GM19467 (cell line): ENCODE measurements at regions not wholly inside any gene's neighbourhood (a gene's known extent, or its start where the extent isn't known, plus 50 kb on each side); places are given as distances from the start of the nearest gene placed in this dataset.
"Not testable (repeated sequence)": the region's sequence is repeated elsewhere in the genome, so short reads cannot be mapped to it uniquely, and the experiment has no call there.

Source experiments
- ATAC-seq: cut with Tn5 transposase; IDR thresholded peaks from one replicate; pipeline ENCODE4 v1.9.1; 2021; ENCODE audit warnings: mild to moderate bottlenecking, moderate library complexity; ENCODE audit not compliant: unreplicated experiment

DNA sequence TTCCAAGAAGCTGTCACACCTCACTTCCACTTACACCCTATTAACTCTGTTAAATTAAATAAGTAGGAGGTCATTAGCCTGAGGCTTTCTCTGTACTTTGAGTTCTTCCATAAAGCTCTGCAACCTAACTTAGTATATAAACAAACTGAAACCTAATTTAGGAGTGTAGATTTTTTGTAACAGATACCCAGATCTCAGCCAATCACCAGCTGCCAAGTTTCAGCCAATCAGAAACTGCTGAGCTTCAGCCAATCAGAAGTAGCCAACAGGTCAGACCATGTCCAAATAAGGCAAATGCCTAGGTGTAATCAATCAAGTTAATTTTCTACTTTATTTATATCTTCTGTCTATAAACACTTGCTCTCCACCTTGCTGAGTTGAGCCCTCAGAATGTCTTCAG is 142.7 kb upstream of the SULF2 start:
- ATAC-seq, result no peak

DNA sequence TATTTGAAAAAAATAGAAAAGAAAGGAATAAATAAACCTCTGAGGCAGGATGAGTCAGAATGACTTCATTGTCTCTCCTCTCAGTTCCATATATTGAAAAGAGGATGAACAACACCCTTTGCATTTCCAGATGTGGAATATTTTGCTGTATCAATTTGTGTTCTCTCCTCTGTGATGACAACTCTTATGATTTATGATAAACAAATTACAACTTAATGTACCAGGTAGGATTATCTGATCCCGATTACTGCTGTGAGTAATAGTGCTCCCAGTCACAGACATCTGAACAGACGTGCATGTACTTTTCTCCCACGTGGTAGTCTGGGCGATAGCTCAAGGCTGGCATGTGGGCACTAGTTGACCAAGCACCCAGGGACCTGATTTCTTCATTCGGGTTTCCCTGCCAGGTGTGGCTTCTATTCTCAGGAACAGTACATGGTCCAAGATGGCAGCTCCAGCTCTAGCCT is 142.1 kb upstream of the SULF2 start:
- no peak for ATAC-seq

DNA sequence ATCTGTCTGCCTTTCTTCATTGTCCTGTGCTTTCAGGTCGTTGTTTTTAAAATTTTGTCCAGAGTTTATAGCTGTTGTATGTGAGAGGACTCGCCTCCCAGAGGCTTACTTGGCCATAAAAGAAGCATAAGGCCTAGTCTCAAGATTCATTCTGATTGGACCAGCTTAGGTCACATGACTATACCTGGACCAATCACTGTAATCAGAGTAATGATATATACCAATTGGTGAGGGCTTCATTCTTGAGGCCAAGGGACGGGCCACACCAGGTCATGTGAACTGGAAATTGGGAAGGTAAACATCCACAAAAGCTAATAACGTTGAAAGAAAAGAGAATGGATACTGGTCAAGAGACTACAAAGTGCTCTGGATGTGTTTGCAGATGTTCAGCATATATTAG is 141.4 kb upstream of the SULF2 start:
- no peak for ATAC-seq

DNA sequence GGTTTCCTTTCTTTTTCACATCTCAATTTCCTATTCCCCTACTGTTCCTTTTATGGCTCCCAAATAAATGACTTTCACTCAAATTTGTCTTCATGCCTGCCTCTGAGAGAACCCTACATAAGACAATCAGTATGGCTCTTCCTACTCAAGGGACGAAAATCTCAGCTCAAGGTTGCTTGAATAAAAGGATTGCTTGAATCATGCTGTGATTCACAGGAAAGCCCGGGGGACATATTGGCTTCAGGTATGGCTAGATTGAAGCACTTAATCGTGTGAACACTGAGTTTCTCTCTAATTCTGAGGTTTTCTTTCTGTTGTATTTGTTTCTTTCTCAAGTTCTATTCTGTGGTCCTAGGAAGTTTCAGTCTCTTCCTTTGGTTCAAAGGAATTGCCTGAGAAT is 140.3 kb upstream of the SULF2 start:
- no peak for ATAC-seq

DNA sequence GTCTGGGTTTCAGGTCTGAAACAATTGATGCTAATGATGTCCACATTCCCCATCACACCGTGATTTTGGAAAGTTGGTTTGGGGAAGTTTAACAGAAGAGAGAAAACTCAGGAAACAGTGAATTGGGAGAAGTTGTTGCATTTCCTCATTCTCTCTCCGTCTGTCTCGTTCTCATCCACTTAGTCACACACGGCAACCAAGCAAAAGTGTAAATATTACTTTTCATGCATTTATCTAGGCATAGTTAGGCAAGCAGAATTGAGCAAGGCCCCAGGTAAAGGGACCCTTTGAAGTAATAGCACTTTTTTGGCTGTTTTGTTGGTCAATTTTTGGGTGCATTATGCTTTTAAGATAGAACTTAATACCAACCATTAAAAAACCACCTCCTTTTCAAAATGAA is 137.0 kb upstream of the SULF2 start:
- ATAC-seq, result no peak

DNA sequence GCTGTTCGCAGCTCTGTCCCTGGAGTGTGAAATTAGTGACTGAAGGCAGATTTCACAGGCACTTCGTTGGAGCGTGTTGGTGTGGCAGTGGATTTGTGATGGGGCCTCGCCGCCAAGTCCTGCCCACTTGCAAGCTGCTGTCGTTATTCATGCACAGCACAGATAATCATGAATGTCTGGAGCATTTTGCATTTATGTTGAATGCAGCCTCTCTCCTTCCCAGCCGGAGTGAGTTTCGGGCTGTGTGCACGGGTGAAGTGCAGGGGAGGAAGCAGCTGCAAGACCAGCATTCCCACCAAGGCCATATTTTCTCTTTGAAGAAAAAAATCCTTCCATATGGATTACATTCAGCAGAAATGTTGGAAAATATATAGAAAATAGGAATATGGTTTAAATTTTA is 136.5 kb upstream of the SULF2 start:
- ATAC-seq, result not testable (repeated sequence)

DNA sequence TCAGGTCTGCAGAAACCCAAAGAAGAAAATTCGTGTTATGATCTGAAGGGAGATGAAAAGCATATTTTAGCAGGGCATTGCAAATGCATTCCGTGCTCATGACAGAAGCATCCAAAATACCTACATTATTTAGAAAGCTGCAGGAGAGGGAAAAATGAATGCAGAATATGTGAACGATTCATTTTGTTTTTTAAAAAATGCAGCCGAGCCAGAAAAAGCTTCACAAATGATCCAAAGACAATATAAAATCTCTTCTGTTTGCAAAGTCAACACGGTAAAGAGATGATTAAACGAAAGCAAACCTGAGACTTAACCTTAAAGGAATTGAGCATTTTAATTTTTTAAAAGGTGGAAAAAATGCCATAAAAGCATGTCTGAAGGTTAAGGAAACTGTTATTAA is 136.1 kb upstream of the SULF2 start:
- no peak for ATAC-seq

DNA sequence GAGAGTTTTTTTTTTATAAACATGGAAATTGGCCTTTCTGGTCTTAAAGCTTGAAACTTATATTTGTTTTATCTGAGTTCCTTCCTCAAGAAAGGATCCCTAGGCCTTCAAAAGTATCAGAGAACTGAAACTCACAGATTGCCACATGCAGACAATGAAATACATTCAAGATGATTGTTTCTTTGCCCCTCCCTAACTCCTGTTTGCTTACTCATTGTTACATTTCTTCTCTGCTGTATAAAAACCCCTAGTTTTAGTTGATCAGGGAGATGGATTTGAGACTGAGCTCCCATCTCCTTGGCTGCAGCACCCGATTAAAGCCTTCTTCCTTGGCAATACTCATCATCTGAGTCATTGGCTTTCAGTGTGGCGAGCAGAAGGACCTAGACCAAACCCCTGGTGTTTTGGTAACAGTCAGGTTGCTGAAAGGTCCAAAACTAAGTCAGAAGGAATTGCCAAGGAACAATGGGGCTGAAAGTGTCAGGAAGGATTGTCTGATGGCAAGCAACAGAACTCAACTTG is 132.3 kb upstream of the SULF2 start:
- no peak for ATAC-seq

DNA sequence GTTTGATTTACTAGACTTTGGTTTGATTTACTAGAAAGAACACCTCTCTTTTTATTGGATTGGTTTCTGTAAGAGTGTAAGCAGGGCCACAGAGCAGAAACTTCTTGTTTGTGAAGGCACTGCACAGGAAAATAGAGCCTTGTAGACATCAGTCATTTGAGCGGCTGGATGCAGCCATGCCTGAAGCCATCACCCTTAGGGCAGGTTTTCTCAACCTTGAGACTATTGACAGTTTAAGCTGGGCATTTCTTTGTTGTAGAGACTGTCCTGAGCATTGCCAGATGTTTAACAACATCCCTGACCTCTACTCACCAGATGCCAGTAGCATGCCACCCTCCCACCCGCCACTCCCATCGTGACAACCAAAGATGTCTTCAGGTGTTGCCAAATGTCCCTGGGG is 130.2 kb upstream of the SULF2 start:
- ATAC-seq, result no peak

DNA sequence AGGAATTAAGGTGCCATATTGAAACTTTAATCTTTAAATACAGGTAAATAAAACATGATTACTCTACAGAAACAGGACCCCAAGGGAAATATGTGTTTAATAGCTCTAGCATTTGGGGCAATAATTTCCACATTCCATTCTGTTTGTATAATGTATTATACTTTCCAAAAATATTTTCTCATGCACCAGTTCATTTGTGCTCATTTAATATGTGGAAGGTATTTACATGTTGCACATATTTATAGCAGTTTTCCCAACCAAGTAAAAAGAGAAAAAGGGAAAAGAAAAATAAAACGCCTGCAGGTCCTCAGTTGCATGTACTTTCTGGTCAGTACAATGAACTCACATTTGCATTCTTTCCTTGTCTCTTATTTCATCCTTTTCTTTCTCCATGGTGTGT is 129.5 kb upstream of the SULF2 start:
- no peak for ATAC-seq

DNA sequence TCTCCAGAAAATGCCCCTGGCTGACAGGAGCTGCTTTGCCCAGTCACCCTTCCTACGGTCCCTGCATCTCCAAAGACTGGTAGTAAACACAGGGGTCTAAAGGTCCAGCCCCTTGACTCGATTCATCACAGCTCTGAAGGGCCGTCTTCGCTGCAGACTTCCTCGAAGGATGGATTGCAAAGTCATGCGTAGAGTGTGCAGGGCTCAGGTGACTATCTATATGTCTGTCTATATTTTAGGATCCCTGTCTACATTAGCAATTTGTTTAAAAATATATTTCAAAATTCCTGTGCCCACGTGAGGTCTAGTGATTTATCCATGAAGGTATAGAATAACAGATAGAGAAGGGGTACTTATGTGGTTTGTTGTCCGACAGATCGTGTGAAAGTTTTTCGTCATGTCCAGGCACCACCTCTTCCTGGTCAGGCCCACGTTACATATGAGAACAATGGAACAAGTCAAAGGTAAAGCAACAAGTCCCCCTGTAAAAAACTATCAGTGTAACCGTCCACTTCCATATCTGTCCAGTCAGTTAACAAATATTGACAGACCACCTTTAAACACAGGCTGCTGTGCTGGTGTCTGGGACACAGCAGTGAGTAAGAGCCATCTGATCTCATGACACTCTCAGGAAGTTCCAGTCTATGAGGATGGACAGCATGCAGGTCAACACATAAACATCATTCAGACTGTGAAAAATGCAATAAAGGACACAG is 127.7 kb upstream of the SULF2 start:
- not testable (repeated sequence) for ATAC-seq

DNA sequence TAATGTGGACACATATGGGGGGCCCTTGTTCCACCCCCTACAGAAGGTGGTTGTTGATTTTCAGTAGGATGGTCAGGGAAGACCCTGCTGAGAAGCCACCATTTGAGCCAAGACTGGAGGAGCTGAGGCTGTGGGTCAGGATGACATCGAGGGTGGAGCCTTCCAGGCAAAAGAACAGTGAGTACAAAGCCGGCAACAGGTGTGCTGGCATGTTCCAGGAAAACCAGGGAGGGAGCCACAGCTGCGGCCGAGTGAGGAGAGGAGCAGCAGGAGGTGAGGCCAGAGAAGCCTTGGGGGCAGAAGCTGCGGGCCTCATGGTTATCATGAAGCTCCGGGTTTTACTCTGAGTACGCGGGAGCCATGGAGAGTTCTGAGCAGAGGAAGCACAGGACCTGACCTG is 126.9 kb upstream of the SULF2 start:
- not testable (repeated sequence) for ATAC-seq

DNA sequence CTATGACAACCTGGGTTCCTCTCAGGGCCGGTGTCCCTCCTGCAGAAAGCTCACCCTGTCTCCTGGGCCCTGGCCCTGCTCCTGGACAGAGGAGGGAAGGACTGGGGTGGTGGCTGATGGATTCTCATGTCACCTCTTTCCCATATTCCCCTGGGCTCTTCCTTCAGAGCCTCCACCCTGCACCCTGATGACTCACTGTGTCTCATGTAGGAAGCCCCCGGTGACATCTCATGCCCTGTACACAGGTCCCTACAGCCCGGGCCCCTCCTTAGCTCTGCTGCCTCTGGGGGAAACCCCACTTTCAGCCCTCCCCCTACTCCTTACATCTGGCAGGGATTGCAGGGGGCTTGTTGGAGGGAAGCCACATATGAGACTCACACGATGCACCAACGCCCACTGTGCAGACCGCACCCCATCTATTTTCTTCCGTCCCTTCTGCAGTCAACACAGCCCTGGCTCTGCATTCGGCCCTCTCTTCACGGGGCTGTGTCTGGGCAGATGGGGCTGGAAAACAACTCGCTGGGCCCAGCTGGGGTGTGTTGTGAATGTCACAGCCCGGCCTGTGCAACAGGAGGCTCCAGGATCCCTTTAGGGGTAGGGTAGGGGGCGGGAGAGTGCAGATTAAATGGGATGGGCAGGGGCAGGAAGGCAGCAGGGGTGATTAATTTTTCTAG is 124.6 kb upstream of the SULF2 start:
- not testable (repeated sequence) for ATAC-seq

DNA sequence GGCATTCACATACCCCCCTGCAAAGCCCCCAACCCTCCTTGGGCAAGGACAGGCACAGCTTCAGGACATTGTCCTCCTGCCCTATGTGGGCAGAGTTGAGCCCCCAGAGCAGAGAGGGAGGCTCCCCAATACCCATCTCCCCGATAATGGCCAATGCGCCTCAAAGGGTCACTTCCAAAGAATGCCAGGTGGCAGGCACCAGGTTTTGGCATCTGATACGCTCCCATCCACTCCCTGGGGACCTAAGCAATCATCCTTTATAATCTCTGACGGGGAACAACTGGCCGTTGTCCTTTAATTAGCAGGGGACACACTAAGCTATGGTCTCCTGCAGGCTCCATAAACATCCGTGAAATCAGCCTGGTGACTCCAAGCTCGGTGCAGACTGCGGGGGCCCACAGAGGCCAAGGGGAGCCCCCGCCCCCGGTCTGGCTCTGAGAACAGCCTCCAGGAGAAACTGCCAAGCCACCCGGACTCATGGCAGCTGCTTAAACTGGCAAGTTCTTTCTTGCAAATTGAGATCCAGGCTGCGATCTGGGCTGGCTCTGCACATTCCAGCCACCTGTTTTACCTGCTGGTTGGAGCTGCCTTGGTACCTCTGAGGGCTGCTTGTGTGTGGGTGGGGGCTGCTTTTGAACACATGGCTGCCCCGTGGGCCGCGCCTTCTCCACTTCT is 123.2 kb upstream of the SULF2 start:
- ATAC-seq, result not testable (repeated sequence)

DNA sequence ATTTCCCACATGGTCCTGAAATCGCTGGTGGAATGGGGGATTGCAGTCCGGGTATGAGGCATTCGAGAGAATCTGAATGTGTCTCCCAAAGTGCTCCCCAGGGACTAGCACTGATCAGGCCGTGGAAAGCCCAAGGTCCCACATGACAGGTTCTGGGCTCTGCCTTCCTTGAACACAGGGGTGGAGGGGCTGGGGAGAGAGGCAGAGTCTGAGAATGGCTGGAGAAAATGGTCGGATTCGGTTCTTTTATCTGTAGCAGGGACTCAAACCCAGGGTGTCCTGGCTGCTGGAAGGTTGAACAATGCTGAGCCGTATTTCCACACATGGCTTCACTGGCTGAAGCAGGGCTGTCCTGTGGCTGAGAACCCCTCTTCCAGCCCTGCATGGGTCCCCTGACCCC is 122.7 kb upstream of the SULF2 start:
- ATAC-seq, result not testable (repeated sequence)

DNA sequence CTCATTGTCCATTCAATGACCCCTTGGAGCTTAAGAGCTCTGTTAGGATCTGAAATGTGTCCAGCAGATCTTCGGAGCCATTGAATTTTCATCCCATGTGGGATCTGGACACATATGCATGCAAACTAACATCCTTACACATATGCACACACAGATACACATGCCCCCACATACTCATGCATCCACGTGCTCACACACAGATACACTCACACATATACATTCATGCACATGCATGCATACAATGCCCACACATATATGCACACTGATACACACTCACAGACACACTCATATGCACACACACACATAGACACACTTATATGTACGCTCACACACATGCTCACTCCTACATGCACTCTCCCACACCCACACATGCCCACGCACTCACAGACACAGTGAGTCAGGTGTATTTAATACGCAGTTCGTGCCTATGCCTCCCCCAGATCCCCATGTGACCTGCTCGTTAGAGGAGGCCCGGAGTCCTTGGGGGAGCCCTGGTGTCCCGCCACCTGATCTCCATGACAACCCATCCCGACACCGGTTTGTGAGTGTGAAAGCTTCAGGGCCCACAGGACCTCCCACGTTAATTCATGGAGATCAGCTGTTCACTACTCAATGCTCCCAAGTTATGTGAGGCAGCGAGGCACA is 121.9 kb upstream of the SULF2 start:
- ATAC-seq, result no peak

DNA sequence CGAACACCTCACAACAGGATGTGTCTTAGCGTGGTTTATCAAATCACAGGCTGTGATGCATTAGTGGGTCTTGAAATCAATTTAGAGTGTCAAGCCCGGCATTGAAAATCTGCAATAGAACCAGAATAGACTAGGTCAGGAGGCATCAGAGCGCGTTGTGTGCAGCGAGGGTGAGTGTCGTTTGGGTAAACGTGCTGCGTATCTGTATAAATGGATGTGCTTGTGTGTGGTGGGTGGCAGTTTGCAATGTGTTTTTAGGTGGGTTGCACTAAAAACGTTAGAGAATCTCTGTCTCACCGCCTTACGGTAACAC is 121.0 kb upstream of the SULF2 start:
- no peak for ATAC-seq

DNA sequence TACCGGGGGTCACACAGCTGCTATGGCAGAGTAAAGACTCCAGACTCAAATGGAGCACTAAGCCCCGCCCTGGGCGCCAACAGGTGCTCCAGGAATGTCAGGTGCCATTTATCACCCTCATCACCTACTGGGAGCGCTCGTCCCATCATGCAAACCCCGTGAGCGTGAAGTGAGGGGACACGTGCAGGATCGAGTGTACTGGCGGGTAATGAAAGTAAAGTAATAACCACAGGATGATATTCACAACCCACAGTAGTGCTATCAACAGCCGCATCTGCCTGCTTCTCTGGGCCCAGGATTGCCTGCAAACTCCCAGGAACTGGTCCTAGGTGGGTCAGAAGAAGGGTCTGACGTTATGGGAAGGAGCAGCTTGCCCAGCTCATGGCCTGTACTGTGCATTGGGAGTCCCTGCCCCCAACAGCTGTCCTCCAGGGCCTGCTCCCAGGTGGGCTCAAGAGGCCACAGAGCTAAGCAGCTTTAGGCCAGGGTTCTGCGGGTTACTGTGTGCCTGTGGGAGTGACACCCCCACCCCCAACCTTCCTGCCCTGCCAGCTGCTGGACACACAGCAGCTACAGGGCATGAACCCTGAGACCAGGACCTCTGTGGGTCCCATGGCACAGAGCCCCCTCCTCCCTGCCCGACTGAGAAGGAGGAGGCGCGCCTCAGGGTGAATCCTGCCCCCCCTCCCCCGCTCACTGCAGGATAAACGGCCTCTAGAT is 120.5 kb upstream of the SULF2 start:
- no peak for ATAC-seq

DNA sequence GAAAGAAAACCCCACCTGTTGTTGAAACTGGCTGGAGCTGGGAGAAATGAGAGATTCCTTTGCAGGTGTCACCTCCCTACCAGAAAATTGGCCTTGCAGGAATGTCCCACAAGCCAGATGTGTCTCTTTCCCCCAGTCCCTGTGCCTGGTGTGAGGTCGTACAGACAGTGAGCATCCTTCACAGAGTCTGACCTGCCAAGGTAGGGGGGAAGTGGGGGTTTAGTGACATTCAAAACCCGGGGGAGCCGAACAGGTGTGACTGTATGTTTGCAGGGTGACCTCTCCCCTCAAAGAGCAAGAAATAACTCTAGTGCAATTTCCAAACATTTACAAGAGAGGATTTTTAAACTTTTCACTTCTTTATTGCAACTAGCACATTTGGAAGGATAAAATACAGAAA is 117.7 kb upstream of the SULF2 start:
- not testable (repeated sequence) for ATAC-seq

DNA sequence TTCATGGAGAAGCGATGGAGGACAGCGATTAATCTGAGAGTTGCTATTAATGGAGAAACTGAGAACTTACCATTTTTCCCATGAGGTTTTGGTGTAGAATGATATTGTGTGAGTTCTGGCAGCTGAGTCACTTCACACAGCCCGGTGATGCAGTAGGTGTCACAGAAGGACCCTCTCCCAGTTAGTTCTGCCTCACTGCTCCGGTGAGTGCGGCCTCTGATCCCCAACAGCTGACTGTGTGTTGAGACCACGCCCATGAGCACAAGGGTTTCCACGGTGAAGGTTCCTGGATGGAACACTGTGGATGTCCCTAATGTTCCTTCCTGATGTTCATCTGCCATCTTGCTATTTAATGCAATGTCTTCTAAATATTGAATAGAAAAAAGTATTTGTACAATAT is 114.0 kb upstream of the SULF2 start:
- ATAC-seq, result not testable (repeated sequence)

DNA sequence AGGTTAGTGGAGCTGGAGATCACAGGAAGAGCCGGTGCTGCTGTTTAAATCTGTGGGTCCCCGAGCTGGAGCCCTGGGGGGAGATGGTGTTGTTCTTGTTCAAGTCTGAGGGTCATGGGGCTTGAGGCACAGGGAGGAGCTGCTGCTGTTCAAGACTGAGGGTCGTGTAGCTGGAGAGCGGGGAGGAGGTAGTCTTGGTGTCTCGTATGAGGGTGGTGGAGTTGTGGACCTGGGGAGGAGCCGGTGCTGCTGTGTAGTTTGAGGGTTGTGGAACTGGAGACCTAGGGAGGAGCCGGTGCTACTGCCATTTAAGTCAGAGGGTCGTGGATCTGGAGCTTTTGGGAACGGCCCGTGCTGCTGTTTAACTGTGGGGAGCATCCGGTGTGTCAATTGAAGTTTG is 112.2 kb upstream of the SULF2 start:
- ATAC-seq, result no peak
